Tibial artery (tissue), 4 donors: ENCODE measurements at regions not wholly inside any gene's neighbourhood (a gene's known extent, or its start where the extent isn't known, plus 50 kb on each side); places are given as distances from the start of the nearest gene placed in this dataset.

Experiments used
- DNase-seq, 2 donors: peaks; one replicate each; pipeline ENCODE4 v3.0.0-alpha.2; 2019
- H3K27ac ChIP-seq, 2 donors: fragments of 200-600 bp; sonication (generic) in 1 of 2; 1 replicate in 1 of 2; 2 replicates in 1 of 2; pipeline ENCODE4 v1.5.1; 2018 to 2019; ENCODE audit warnings: mild to moderate bottlenecking in 1 of 2
- H3K27me3 ChIP-seq, 2 donors: fragments of 200-600 bp; sonication (generic) in 1 of 2; one replicate each; pipeline versions ENCODE4 v1.5.1 to v1.6.0; 2016 to 2019
- H3K36me3 ChIP-seq, 3 donors: fragments of 200-600 bp; sonication (generic) in 2 of 3; one replicate each; pipeline ENCODE4 v1.5.1; 2016 to 2019; ENCODE audit warnings: mild to moderate bottlenecking in 2 of 3
- H3K4me1 ChIP-seq, 4 donors: fragments of 200-600 bp; sonication (generic) in 2 of 4; 1 replicate in 3 of 4; 2 replicates in 1 of 4; pipeline ENCODE4 v1.5.1; 2016 to 2019
- H3K4me3 ChIP-seq, 2 donors: fragments of 200-600 bp; sonication (generic) in 1 of 2; 1 replicate in 1 of 2; 2 replicates in 1 of 2; pipeline ENCODE4 v1.5.1; 2018 to 2019; ENCODE audit warnings: mild to moderate bottlenecking in 2 of 2
- H3K9me3 ChIP-seq, 3 donors: fragments of 200-600 bp; sonication (generic) in 1 of 3; one replicate each; pipeline ENCODE4 v1.5.1; 2016 to 2019
- CTCF ChIP-seq, 2 experiments: fragments of 200-600 bp in 1 of 2; fragments of 450-650 bp in 1 of 2; IDR thresholded peaks; one replicate each; pipeline ENCODE4 v1.5.1; 2017 to 2019; ENCODE audit warnings: antibody characterized with exemption in 2 of 2, mild to moderate bottlenecking in 1 of 2, moderate library complexity in 1 of 2
- intact Hi-C: fragments of 100-400 bp; cut with DNase I; formaldehyde crosslinking; loops from one replicate; pipeline ENCODE4 v1.15.0; 2023; ENCODE audit warnings: low total_unique reads

- TF ChIP-seq CTCF (IDR thresholded peaks at IDR 0.05), result no peak
- H3K27ac ChIP-seq, result no peak overlapping the region
- no peak for DNase-seq
- H3K9me3 ChIP-seq, result no peaks in the 10 kb centered on the region
- H3K27me3 ChIP-seq, result no peaks in the 10 kb centered on the region
- intact Hi-C loops, result no loop called here
- no peak overlapping the region for H3K4me3 ChIP-seq
- no peaks in the 10 kb centered on the region for H3K36me3 ChIP-seq
- H3K4me1 ChIP-seq, result peaks cover 0 to 4% (median 0%) of the 10 kb centered on the region in 4 donors
These were observed 141.2 kb downstream of the LURAP1L start for GRCh38 chr9:12916042-12916441.

- H3K9me3 ChIP-seq, result no peaks in the 10 kb centered on the region
- no peak overlapping the region for H3K27ac ChIP-seq
- intact Hi-C loops, result no loop called here
- no peak overlapping the region for H3K4me3 ChIP-seq
- no peak for TF ChIP-seq CTCF (IDR thresholded peaks at IDR 0.05)
- no peaks in the 10 kb centered on the region for H3K36me3 ChIP-seq
- DNase-seq, result no peak
- peaks cover 0 to 30% (median 6%) of the 10 kb centered on the region in 4 donors for H3K4me1 ChIP-seq
- no peaks in the 10 kb centered on the region for H3K27me3 ChIP-seq
These were observed 145.6 kb downstream of the LURAP1L start for GRCh38 chr9:12920437-12920836.

GRCh38 chr9:12921621-12922020, 146.8 kb downstream of the LURAP1L start:
- H3K36me3 ChIP-seq, result no peaks in the 10 kb centered on the region
- TF ChIP-seq CTCF (IDR thresholded peaks at IDR 0.05), result no peak
- no peak overlapping the region for H3K27ac ChIP-seq
- no peaks in the 10 kb centered on the region for H3K27me3 ChIP-seq
- intact Hi-C loops, result no loop called here
- H3K4me1 ChIP-seq, result peaks cover 0 to 30% (median 6%) of the 10 kb centered on the region in 4 donors
- no peak for DNase-seq
- H3K9me3 ChIP-seq, result no peaks in the 10 kb centered on the region
- H3K4me3 ChIP-seq, result no peak overlapping the region

DNA sequence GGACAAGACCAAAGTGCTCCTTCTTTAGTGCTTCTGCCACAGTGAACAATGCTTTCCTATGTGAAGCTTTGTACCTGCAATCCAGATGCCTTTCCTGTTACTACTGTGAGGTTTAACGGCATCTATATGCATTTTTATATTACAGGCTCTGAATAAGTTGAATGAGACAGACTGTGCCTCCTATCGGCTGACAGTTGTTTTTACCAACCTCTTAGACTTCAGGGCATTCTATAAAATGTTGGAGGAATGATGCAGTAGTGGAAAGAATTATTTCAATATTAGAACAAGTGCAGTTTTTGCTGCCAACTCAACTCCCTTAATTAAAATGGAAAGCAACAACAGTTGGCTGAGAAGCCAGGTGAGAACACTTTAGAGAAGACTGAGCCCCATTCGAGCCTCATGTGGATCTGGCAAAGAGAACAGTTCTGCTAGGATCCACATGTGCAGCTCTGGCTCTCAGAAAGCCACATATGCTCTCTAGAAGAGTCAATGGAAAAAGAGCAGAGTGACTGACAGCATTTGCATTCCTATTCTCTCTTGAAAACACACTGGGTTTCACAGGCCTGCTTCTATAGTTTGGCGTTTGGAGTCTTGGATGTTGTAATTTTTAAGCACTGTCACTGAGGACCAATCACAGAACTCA, 147.5 kb downstream of the LURAP1L start:
- no peaks in the 10 kb centered on the region for H3K9me3 ChIP-seq
- DNase-seq, result no peak
- H3K36me3 ChIP-seq, result no peaks in the 10 kb centered on the region
- no peaks in the 10 kb centered on the region for H3K27me3 ChIP-seq
- peaks cover 0 to 30% (median 6%) of the 10 kb centered on the region in 4 donors for H3K4me1 ChIP-seq
- TF ChIP-seq CTCF (IDR thresholded peaks at IDR 0.05), result no peak
- peak overlapping the region in 1 of 2 donors; percentile 61 for H3K27ac ChIP-seq
- no peak overlapping the region for H3K4me3 ChIP-seq
- intact Hi-C loops, result no loop called here

DNA sequence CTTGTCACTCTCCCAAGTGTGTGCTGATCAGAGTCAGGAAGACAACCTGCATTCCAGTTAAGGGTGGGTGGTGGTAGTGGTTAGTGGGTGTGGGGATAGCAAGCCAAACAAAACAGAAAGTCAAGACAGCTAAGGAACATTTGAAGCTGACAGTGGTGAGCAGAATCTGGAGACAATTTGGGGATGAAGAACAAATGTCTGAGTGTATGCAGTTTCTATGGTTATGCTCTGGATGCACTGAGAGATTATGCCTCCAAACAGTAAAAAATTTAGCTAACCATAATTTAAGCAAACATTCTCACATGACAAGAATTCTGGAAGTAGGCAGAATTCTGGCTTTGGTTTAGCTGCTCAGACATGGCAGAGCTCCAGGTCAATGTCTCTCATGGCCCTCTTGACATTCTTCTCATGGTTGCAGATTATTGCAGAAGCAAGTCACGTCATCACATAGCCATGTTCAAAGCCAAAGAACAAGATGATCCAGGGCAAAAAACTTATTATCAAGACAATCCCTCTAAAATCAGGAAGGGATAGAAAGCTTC, 148.7 kb downstream of the LURAP1L start:
- DNase-seq, result peak in 1 of 2 donors; percentile 70
- Histone ChIP-seq H3K9me3 (no peaks in the 10 kb centered on the region), H3K27ac (peak overlapping the region; percentile 55 to 61), H3K4me3 (no peak overlapping the region), H3K4me1 (peaks cover 0 to 30% (median 6%) of the 10 kb centered on the region in 4 donors), H3K36me3 (no peaks in the 10 kb centered on the region), H3K27me3 (no peaks in the 10 kb centered on the region)
- intact Hi-C loops, result no loop called here
- TF ChIP-seq CTCF (IDR thresholded peaks at IDR 0.05), result no peak
